ENCODE measurements at regions not wholly inside any gene's neighbourhood (a gene's known extent, or its start where the extent isn't known, plus 50 kb on each side); places are given as distances from the start of the nearest gene placed in this dataset.
"Not testable (repeated sequence)": the region's sequence is repeated elsewhere in the genome, so short reads cannot be mapped to it uniquely, and the experiment has no call there.

GRCh38 chr13:62473190-62473943 is 1057.7 kb upstream of the PCDH20 start:
- no peak for TF ChIP-seq CTCF (IDR thresholded peaks at IDR 0.05)
- ATAC-seq (no peak), DNase-seq (no peak)
- no peaks in the 10 kb centered on the region for H3K27me3 ChIP-seq (ENCODE audit: low read depth)
- H3K4me3 ChIP-seq, result no peak overlapping the region
- H3K36me3 ChIP-seq, result no peaks in the 10 kb centered on the region
- H3K4me1 ChIP-seq, result no peaks in the 10 kb centered on the region
- intact Hi-C loops (cut with DNase I), result no loop called here
- H3K27ac ChIP-seq, result no peak overlapping the region
- no peaks in the 10 kb centered on the region for H3K9me3 ChIP-seq

- H3K27ac ChIP-seq, result no peak overlapping the region
- no peaks in the 10 kb centered on the region for H3K27me3 ChIP-seq (ENCODE audit: low read depth)
- no peak for DNase-seq
- intact Hi-C loops (cut with DNase I), result no loop called here
- no peak for ATAC-seq
- no peak for TF ChIP-seq CTCF (IDR thresholded peaks at IDR 0.05)
- H3K4me1 ChIP-seq, result no peaks in the 10 kb centered on the region
- no peaks in the 10 kb centered on the region for H3K36me3 ChIP-seq
- no peak overlapping the region for H3K4me3 ChIP-seq
- H3K9me3 ChIP-seq, result no peaks in the 10 kb centered on the region
These were observed 1038.1 kb upstream of the PCDH20 start for GRCh38 chr13:62453761-62454160.

- no peak for ATAC-seq
- intact Hi-C loops (cut with DNase I), result no loop called here
- Histone ChIP-seq H3K27me3 (ENCODE audit: low read depth) (no peaks in the 10 kb centered on the region), H3K36me3 (no peaks in the 10 kb centered on the region), H3K4me1 (no peaks in the 10 kb centered on the region), H3K27ac (no peak overlapping the region), H3K4me3 (no peak overlapping the region), H3K9me3 (no peaks in the 10 kb centered on the region)
- TF ChIP-seq CTCF (IDR thresholded peaks at IDR 0.05), result no peak
- DNase-seq, result no peak
These were observed 1035.1 kb upstream of the PCDH20 start for GRCh38 chr13:62450759-62451158.

- ATAC-seq; intact Hi-C loops (cut with DNase I); H3K27me3 ChIP-seq (ENCODE audit: low read depth); H3K4me1 ChIP-seq; DNase-seq; H3K4me3 ChIP-seq; H3K36me3 ChIP-seq; H3K9me3 ChIP-seq; H3K27ac ChIP-seq: not testable (repeated sequence)
These were observed 1032.2 kb upstream of the PCDH20 start for GRCh38 chr13:62447771-62448382.

GRCh38 chr13:62444805-62445204 is 1029.2 kb upstream of the PCDH20 start:
- TF ChIP-seq CTCF (IDR thresholded peaks at IDR 0.05), result no peak
- Histone ChIP-seq H3K9me3 (no peaks in the 10 kb centered on the region), H3K4me3 (no peak overlapping the region), H3K27me3 (ENCODE audit: low read depth) (no peaks in the 10 kb centered on the region), H3K27ac (no peak overlapping the region), H3K4me1 (no peaks in the 10 kb centered on the region), H3K36me3 (no peaks in the 10 kb centered on the region)
- ATAC-seq (no peak), DNase-seq (no peak)
- intact Hi-C loops (cut with DNase I), result no loop called here

GRCh38 chr13:62434081-62434480 is 1018.4 kb upstream of the PCDH20 start:
- no peaks in the 10 kb centered on the region for H3K4me1 ChIP-seq
- TF ChIP-seq CTCF (IDR thresholded peaks at IDR 0.05), result no peak
- no peak overlapping the region for H3K27ac ChIP-seq
- no peaks in the 10 kb centered on the region for H3K36me3 ChIP-seq
- intact Hi-C loops (cut with DNase I), result no loop called here
- H3K4me3 ChIP-seq, result no peak overlapping the region
- H3K9me3 ChIP-seq, result no peaks in the 10 kb centered on the region
- no peak for DNase-seq
- no peaks in the 10 kb centered on the region for H3K27me3 ChIP-seq (ENCODE audit: low read depth)
- ATAC-seq, result no peak

Measured in lower lobe of right lung (tissue), 2 donors.